HG03565 (cell line): ENCODE measurements at regions not wholly inside any gene's neighbourhood (a gene's known extent, or its start where the extent isn't known, plus 50 kb on each side); places are given as distances from the start of the nearest gene placed in this dataset.
"Not testable (repeated sequence)": the region's sequence is repeated elsewhere in the genome, so short reads cannot be mapped to it uniquely, and the experiment has no call there.

Experiments used
- ATAC-seq: cut with Tn5 transposase; IDR thresholded peaks from one replicate; pipeline ENCODE4 v1.9.1; 2021; ENCODE audit warnings: mild to moderate bottlenecking, moderate library complexity; ENCODE audit not compliant: unreplicated experiment

DNA sequence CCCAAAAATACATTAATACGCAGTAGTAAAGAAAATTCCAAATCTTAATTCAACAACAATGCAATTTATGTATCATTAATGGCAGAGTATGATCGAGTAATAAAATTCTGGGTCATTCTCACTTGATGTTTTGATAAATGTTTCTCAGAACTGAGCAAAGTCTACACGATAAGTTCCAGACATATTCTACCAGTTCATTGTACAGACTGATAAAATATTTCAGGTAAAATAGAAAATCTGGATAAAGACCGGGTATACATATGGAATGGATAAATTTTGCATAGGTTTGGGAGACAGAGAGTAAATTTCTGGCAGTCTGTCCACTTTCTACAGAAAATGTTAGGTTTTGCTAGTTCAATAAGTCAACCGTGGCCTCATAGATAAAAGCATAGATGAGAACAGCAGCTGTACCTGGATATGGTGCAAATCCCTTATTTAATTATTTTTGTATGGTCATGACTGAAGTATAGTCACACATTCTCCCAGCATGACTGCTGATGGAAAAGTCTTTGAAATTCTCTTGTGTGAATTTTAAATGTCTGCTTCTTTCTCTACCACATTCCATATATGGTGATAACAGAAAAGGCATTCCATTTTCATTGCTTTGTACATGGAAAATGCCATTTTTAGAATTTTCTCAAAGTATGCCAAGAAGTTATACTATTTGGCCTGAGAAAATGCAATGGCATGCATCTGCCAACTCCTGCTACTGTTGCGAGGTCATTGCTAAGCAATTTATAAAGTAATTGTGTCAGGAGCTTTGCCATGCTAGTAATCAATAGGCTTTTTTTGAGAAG, 301.9 kb upstream of the ARSJ start:
- no peak for ATAC-seq

DNA sequence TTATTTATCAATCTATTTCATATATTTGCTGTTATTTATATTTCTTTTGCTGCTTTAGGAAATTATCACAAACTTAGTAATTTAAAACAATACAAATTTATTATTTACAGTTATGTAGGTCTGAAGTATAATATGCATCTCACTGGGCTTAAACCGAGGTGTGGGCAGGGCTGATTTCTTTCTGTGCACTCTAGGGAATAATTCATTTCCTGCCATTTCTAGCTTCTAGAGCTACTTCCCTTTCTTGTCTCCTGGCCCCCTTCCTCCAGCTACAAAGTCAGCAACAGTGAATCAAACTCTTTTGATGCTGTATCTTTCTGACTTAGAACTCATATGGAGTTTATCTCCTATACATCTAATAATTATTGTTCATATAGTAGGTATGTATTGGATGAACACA, 303.5 kb upstream of the ARSJ start:
- ATAC-seq: no peak

DNA sequence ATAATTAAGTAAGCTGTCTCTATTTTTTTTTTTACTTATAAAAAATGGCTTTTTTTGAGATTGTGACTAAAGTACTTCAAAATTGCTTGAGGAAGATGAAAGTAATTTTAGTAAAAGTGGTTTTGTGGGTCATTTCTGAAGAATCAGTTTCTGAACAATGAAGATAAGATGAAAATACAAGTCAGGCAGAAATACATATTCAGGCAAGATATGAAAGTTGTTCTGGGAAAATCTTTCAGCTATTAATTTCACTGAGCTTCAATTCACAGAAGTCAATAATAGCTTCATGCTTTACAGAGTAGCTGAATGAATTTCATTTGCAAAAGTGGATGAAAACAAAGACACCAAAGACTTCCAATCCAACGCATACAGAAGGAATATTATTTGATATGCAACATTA, 305.2 kb upstream of the ARSJ start:
- ATAC-seq: no peak

DNA sequence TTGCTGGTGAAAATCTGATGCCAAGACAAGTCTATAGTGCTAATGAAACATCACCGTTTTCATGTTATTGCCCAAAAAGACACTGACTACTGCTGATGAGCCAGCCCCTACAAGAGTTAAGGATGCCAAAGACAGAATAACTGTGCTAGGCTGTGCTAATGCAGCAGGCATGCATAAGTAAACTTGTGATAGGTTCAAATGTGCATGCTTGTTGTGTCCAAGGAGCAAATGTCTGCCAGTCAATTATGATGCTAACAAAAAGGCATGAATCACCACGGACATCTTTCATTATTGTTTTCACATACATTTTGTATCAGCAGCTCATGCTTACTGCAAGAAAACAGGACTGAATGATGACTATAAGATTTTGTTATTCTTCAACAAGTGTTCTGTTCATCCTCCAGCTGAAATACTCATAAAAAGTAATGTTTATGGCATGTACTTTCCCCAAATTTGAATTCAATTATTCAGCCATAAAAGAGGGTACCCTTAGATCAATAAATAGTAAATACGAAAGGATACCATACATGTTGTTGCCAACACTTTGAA, 306.9 kb upstream of the ARSJ start:
- ATAC-seq: no peak

DNA sequence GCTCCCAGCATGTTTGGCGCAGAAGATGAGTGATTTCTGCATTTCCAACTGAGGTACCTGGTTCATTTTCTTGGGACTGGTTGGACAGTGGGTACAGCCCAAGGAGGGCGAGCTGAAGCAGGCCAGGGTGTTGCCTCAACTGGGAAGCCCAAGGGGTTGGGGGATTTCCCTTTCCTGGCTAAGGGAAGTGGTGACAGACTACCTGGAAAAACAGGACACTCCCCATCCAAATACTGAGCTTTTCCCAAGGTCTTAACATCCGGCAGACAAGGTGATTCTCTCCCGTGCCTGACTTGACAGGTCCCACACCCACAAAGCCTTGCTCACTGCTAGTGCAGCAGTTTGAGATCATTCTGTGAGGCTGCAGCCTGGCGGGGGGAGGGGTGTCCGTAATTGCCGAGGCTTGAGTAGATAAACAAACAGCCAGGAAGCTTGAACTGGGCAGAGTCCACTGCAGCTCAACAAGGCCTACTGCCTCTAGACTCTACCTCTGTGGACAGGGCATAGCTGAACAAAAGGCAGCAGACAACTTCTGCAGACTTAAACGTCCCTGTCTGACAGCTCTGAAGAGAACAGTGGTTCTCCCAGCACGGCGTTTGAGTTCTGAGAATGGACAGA, 307.7 kb upstream of the ARSJ start:
- ATAC-seq: no peak

DNA sequence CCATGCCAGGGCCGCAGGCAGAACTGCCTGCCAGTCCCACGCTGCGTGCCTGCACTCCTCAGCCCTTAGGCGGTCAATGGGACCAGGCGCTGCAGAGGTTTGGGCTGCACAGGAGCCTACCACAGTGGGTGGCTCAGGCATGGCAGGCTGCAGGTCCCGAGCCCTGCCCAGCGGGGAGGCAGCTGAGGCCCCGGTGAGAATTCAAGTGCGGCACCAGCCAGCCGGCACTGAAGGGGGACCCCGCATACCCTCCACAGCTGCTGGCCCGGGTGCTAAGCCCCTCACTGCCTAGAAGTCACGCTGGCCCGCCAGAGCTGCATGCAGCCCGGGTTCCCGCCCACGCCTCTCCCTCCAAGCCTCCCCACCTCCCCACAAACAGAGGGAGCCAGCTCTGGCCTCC, 302.5 kb upstream of the UGT8 start:
- ATAC-seq: no peak

DNA sequence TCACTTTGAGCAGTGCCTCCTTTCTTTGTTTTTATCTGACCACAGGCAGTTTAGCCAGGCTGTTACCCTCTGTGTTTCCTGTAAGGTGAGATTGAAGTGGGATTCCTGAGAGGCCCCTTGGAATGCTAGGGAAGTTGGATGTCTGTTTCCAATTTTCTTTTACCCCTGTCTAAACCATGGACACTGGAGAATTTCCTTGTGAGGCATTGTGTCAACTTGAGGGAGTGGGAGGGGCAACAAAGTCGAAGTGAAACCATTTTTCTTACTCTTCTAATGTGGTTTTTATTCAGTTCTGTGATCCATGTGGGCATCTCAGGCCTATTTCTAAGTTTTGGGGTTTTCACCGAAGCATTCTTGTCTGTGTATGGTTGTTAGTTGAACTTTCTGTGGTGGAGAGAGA, 296.1 kb upstream of the UGT8 start:
- ATAC-seq: no peak

DNA sequence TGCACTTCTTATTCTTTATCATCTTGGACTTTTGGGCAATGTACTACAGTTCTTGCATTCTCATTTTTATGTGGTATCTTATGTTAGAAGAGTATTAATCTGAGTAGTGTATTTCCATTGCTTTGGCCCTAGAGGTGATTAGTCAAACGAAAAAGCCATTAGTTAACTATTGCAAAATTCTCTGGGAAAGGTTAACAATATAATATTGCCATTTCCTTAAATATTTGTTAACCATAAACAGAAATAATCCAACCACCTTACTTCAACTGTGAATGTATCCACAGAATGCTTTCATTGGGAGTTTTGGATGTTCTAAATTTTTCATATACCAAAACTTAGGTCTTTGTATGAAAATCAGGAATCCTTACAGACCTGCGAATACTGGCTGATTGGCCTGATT, 294.6 kb upstream of the UGT8 start:
- no peak for ATAC-seq

DNA sequence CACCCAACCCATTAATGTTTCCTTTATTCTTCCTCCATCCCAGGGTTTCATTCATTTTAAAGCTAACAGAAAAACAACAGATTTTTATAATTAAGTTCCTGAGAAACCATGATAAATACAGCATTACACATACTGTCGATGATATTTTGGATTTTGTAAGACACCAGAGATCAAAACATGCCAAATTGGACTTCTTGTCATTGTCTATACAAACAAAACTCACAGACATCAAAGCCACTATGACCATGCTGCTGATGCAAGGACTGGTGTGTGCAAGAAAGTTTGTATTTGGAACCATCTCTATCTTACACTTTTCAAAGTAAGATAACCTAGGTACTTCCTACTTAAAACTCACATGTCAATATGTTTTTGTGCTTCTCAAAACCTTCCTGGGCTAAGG, 294.0 kb upstream of the UGT8 start:
- no peak for ATAC-seq

DNA sequence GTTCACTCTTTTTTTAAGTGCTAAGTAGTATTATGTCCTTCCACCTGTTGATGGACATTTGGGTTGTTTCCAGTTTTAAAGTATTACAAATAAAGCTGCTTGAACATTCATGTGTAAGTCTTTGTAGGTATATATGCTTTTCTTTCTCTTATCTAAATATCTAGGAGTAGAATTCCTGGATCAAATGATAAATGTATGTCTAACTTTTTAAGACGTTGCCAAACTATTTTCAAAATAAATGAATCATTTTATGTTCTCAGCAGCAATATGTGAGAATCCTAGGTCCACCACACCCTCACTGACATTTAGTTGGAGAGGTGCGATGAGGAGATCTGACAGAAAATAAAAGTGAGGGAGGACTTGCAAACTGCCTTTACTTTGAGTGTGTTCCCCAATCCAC, 291.7 kb upstream of the UGT8 start:
- ATAC-seq: no peak

DNA sequence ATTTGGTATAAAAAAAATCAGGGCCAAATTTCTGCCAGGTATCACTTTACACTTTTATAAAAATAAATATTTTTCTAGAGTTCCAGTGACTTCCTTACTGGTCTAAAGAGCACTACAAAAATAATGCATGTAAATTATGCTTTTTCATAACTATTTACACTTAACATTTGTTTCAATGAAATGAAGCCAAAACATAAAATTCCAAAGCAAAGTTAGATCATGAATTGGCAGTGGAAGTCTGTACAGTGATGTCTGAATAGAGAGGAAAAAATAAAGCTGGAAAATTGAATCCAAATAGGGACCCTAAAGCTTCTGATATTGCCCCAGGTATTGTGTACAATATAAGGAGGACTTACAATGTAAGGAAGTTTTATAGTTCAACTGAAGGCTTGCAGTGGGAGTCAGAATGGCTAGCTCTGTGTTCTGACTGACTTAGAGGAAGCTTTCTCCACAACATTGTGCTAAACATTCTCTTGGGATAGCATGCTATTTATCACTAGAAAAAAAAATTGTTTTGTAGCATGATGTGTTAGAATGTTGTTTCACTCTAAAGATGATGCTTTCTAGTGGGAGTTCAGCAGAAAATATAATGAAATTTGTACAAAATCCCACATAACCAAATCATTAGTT, 288.2 kb upstream of the UGT8 start:
- ATAC-seq: no peak

DNA sequence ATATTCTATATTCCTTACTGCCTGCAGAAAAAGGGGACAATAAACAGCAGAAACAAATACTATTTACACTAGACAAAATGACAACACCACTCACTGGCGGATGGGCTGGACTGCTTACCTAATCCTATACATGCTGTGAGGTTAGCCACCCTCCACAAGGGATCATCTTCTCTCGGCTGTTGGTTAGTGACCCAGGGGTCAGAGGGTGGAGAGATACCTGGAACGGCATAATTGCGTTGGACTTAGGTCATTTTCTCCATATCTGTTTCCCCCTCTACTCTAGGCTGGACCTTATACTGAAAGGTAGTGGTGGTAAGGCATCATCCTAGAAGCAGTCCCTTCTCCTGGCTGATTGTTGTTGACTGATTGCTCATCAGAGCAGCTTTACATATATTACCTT, 286.8 kb upstream of the UGT8 start:
- ATAC-seq: no peak

DNA sequence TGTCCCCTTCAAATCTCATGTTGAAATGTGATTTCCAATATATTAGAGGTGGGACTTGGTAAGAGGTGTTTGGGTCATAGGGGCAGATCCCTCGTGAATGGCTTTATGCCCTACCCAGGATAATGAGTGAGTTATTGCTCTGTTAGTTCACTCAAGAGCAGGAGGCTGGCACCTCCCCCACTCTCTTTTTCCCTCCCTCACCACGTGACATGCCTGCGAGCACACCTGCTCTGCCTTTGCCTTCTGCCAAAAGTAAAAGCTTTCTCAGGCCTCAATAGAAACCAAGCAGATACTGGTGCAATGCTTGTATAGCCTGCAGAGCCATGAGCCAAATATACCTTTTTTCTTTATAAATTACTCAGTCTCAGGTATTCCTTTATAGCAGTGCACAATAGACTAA, 286.3 kb upstream of the UGT8 start:
- no peak for ATAC-seq

DNA sequence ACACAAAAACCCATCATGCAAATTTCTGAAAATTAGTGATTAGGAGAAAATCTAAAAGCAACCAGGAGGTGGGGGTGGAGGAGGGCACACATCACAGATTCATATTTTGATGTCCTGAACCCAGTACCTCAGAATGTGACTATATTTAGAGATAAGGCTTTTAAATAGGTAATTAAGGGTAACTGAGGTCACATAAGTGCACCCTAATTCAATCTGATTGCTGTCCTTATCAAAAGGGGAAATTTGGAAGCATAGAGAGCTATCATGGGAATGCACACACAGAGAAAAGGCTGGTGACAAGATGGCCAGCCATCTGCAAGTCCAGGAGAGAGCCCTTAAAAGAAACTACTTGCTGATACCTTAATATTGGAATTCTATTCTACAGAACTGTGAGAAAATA, 281.8 kb upstream of the UGT8 start:
- no peak for ATAC-seq

DNA sequence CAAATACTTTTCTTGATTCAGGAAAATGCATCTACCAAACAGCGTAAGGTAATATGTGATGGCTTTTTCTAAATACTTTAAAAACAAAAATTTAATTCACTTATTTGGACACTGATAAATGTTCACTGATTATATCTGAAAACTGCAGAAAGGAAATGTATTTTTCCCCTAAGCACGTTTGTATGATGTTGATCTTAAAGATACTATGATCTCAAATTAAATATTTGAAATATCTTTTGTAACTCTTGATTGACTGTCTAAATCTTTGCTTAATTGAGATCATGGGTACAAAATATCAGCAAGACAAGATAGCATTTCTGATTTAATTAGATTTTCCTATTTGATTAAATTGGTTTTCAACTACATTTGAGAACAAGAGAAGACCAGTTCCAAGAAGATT, 281.0 kb upstream of the UGT8 start:
- no peak for ATAC-seq

DNA sequence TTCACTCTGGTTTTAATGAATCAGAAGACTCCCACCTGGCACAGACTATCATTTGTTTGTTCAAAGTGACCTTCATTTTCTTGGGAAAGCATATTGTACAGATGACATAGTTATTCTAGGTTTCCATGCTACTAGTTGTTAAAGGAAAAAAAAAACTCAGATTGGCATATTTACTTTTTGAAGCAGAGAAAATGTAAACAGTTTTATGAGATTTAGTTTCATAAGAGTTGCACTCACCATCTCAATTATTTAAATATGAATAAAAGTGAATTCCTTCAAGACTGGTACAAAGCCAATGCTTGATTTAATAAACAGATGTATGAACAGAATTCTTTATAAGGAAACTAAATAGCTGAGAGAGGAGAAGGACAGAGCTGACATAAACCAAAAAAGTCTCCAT, 280.3 kb upstream of the UGT8 start:
- no peak for ATAC-seq

DNA sequence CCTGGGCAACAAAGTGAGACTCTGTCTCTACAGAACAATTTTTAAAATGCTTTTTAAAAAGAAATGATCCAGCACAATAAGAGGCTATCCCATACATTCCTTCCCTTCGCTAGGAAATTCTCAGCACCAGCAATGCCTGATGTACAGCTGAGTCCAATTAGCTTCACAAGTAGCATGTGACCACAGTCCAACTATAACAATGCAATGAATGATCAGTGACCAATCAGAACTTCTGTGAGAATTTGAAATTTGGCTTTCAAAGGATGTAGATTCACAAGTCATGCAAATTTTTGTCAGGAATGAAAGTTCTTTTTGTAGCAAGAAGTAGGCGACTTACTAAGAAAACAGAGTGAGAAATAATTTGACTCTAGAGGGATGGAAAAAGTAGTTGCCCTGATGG, 278.5 kb upstream of the UGT8 start:
- no peak for ATAC-seq

DNA sequence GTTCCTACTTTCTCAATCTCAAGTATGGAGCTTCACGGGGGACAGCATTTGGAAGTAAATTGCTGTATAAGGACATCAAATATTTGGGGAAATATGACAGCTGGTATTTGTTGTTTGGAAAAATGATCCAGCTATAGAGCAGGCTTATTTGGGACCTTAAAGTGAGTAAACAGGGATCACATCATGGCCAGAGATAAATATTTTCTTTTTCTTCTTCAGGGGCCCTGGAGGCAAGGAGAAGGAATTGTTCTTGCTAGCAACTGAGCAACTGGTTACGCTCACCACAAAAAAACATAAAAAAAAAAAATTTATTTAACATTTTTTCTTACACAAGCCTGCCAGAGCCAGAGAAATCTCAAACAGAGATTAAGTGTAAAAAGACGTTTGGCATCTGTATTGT, 277.2 kb upstream of the UGT8 start:
- no peak for ATAC-seq

DNA sequence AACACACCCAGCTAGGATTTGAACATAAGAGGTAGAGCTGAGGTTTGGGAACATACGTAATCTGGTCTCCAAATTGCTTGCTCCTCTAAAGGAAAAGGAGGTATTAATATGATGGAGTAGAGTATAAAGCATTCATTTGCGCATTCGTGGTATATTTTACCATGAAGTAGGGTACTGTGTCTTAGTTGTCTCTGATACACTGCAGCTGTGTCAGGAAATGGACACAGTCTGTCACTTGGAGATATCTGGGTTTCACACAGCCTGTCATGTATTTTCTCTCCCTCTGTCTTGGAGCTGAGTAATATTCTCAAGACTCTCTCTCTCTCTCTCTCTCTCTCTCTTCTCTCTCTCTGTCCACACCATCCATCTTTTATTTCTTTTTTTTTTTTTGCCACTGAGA, 274.8 kb upstream of the UGT8 start:
- ATAC-seq: no peak

DNA sequence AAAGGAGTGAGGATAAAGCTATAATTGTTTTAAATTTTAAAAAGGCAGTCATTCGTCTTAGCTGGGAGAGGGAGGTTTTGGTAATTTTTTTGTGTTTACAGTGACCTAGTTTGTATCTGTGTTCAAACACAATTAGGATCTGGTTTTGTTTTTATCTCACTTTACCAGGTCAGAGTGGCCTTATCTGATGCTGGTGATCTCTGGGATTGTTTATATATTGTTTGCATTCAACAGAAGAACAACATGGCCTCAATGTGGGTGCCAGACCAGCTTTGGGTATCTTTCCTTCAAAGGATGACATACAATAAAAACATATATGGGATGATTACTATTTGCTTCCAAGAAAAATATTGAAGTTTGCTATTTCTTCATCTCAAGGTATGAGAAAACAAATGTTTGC, 272.2 kb upstream of the UGT8 start:
- no peak for ATAC-seq

DNA sequence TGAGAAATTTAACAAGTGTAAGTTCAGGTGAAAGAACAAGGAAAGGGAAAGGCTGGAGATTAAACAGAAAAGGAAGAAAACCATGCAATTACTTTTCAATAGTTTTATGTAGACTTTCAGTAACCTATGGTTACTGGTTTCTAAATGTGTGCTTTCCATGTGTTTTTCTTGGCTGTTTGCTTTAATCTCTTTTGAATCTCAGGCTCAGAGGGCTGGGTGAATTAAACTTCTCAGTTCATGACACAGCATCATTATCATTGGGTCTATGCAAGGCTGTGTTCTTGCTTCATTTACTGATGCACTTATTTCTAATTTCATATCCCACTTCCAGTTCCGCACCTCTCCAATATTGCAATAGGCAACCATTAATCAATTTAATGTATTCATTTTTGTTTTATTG, 266.5 kb upstream of the UGT8 start:
- no peak for ATAC-seq

DNA sequence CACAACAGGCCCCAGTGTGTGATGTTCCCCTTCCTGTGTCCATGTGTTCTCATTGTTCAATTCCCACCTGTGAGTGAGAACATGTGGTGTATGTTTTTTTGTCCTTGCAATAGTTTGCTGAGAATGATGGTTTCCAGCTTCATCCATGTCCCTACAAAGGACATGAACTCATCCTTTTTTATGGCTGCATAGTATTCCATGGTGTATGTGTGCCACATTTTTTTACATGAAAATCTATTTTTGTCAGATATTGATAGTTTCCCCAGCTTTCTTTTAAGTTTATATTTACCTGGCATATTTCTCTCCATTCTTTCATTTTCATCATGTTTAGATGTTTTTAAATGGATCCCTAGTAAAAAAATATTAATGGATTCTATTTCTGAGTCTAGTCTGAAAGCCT, 264.2 kb upstream of the UGT8 start:
- not testable (repeated sequence) for ATAC-seq
